ENCODE measurements at regions not wholly inside any gene's neighbourhood (a gene's known extent, or its start where the extent isn't known, plus 50 kb on each side); places are given as distances from the start of the nearest gene placed in this dataset.

- TF ChIP-seq CTCF (IDR thresholded peaks at IDR 0.05; ENCODE audit: low read length) (no peak), EZH2phosphoT487 (IDR thresholded peaks at IDR 0.05; ENCODE audit: low read length) (no peak), EZH2 (optimal IDR thresholded peaks at IDR 0.05; ENCODE audit: low read depth, low read length) (no peak)
Observed at GRCh38 chr2:64818664-64819060, 164.9 kb upstream of the SERTAD2 start.

All from MM.1S (cell line).